K562 (cell line): ENCODE measurements at regions not wholly inside any gene's neighbourhood (a gene's known extent, or its start where the extent isn't known, plus 50 kb on each side); places are given as distances from the start of the nearest gene placed in this dataset.

ENCODE experiments used
- ATAC-seq: fragments of 200-7000 bp; cut with Tn5 transposase; 3 replicates; pipeline ENCODE4 v1.9.1; 2020; ENCODE audit warnings: moderate library complexity
- BruUV-seq: library from RNA; stranded (reverse); fragments of 400-500 nt; replicated peaks from 2 replicates; lab custom pipeline; 2021; lab: Mats Ljungman, UMichigan
- CTCF ChIA-PET: fragments of 300-600 bp; formaldehyde crosslinking; extraction: SDS; loops from one replicate; lab custom pipeline; 2021; ENCODE audit warnings: low intra/inter-chr PET ratio; lab: Yijun Ruan, JAX
- POLR2A ChIA-PET: fragments of 300-600, 350-650 bp; sonication (Branson Sonifier 250); formaldehyde crosslinking; extraction: SDS; loops from one replicate; lab custom pipeline; 2021; ENCODE audit warnings: antibody characterized with exemption, inconsistent platforms; lab: Yijun Ruan, JAX
- DNase-seq, 4 experiments: peaks; one replicate each; pipeline versions ENCODE4 v3.0.0 to v3.0.0-alpha.2; 2011 to 2018; ENCODE audit warnings: low spot score in 3 of 4, mixed read lengths in 3 of 4; ENCODE audit errors: extremely low read depth in 1 of 4
- FAIRE-seq: peaks from 2 replicates; lab custom pipeline; 2011; peaks lifted over from hg19 to GRCh38; lab: Jason Lieb, UNC
- H2AFZ ChIP-seq: 2 replicates; pipeline ENCODE4 v1.6.0; 2011; ENCODE audit warnings: low read depth, low read length, control low read depth, inconsistent platforms
- H3K27ac ChIP-seq: fragments of 200-600 bp; 3 replicates; pipeline ENCODE4 v1.8.0; 2011; ENCODE audit warnings: low read depth, mild to moderate bottlenecking, control low read depth, inconsistent platforms, low read length, moderate library complexity, mixed read lengths; ENCODE audit errors: extremely low read depth
- H3K27me3 ChIP-seq, 2 experiments: fragments of 300-600 bp in 1 of 2; 2 replicates in 1 of 2; 3 replicates in 1 of 2; pipeline versions ENCODE4 v1.6.0 to v1.8.0; 2011; ENCODE audit warnings: inconsistent platforms in 2 of 2, low read length in 2 of 2, mild to moderate bottlenecking in 1 of 2, mixed read lengths in 1 of 2, moderate library complexity in 1 of 2; ENCODE audit not compliant: control insufficient read depth in 2 of 2, insufficient read depth in 2 of 2
- H3K36me3 ChIP-seq: fragments of 300-600 bp; 3 replicates; pipeline ENCODE4 v1.8.0; 2011; ENCODE audit warnings: mild to moderate bottlenecking, low read length, inconsistent platforms; ENCODE audit not compliant: control insufficient read depth, insufficient read depth
- H3K4me1 ChIP-seq, 2 experiments: fragments of 200-600 bp in 1 of 2; replicated peaks in 1 of 2; 2 replicates in 1 of 2; 3 replicates in 1 of 2; pipeline versions ENCODE4 v1.5.1 to v1.8.0; 2011; ENCODE audit warnings: inconsistent platforms in 2 of 2, low read length in 2 of 2, mild to moderate bottlenecking in 1 of 2, mixed read lengths in 1 of 2, moderate library complexity in 1 of 2; ENCODE audit not compliant: control insufficient read depth in 2 of 2, insufficient read depth in 2 of 2
- H3K4me2 ChIP-seq: 2 replicates; pipeline ENCODE4 v1.6.1; 2011; ENCODE audit warnings: low read length, control low read depth, inconsistent platforms, mixed read lengths; ENCODE audit not compliant: insufficient read depth
- H3K4me3 ChIP-seq: fragments of 200-600 bp; sonication (generic), shearing (Covaris generic); 2 replicates; pipeline ENCODE4 v1.5.1; 2016; ENCODE audit warnings: control low read depth, inconsistent platforms
- H3K79me2 ChIP-seq: fragments of 200-600 bp; 3 replicates; pipeline ENCODE4 v1.8.0; 2011; ENCODE audit warnings: low read length, inconsistent platforms; ENCODE audit not compliant: control insufficient read depth, insufficient read depth
- H3K9ac ChIP-seq, 2 experiments: 2 replicates each; pipeline versions ENCODE4 v1.6.0 to v1.6.1; 2011; ENCODE audit warnings: low read depth in 2 of 2, low read length in 2 of 2, control low read depth in 1 of 2, inconsistent platforms in 1 of 2, mild to moderate bottlenecking in 1 of 2, mixed read lengths in 1 of 2; ENCODE audit not compliant: insufficient read depth in 1 of 2
- H3K9me1 ChIP-seq: one replicate; pipeline ENCODE4 v1.6.0; 2011; ENCODE audit warnings: inconsistent platforms, mild to moderate bottlenecking, low read length, moderate library complexity; ENCODE audit not compliant: control insufficient read depth, insufficient read depth
- H3K9me3 ChIP-seq: replicated peaks from 2 replicates; pipeline ENCODE4 v1.5.1; 2011; ENCODE audit warnings: low read depth, low read length, inconsistent platforms; ENCODE audit not compliant: control insufficient read depth, insufficient read depth
- H4K20me1 ChIP-seq: replicated peaks from 2 replicates; pipeline ENCODE4 v1.6.1; 2011; ENCODE audit warnings: low read length, inconsistent platforms, mixed read lengths; ENCODE audit not compliant: control insufficient read depth, insufficient read depth
- DMBX1 ChIP-seq: fragments of 250-450 bp; sonication (Bioruptor Pico); IDR thresholded peaks from 2 replicates; pipeline ENCODE4 v1.8.0; 2022; ENCODE audit warnings: inconsistent platforms, mild to moderate bottlenecking, moderate library complexity, borderline replicate concordance
- GABPB2 ChIP-seq: fragments of 250-450 bp; sonication (Bioruptor Pico); conservative IDR thresholded peaks from 2 replicates; pipeline ENCODE4 v1.5.1; 2021; ENCODE audit warnings: mild to moderate bottlenecking
- MGA ChIP-seq: fragments of 450-650 bp; IDR thresholded peaks from 2 replicates; pipeline ENCODE4 v1.6.1; 2016; ENCODE audit warnings: mild to moderate bottlenecking, moderate library complexity
- SAFB ChIP-seq: fragments of 200-400 bp; formaldehyde crosslinking; IDR thresholded peaks from 2 replicates; pipeline ENCODE4 v1.6.1; 2017; ENCODE audit warnings: low read depth, low read length, borderline replicate concordance
- ZHX1 ChIP-seq: fragments of 150-350 bp; conservative IDR thresholded peaks from 2 replicates; pipeline ENCODE4 v1.6.1; 2014; ENCODE audit warnings: low read length
- ZKSCAN1 ChIP-seq: fragments of 150-350 bp; IDR thresholded peaks from 2 replicates; pipeline ENCODE4 v1.6.1; 2016; ENCODE audit warnings: low read depth, low read length
- ZNF121 ChIP-seq: sonication (generic); formaldehyde crosslinking; conservative IDR thresholded peaks from 2 replicates; pipeline ENCODE4 v1.8.0; 2022; ENCODE audit warnings: missing genetic modification reagents
- ZNF511 ChIP-seq: sonication (generic); formaldehyde crosslinking; IDR thresholded peaks from 2 replicates; pipeline ENCODE4 v1.8.0; 2022; ENCODE audit warnings: mild to moderate bottlenecking, missing genetic modification reagents
- WGBS: fragments of 100-300 bp; shearing (Covaris generic); methylation state at CpG from one replicate; pipeline ENCODE4 v1.1.6; 2016; ENCODE audit warnings: low coverage, mixed read lengths; ENCODE audit not compliant: insufficient coverage; ENCODE audit errors: missing lambda C conversion rate; 5-methylcytosine and 5-hydroxymethylcytosine counted together
- in situ Hi-C: fragments of 300-500 bp; cut with MboI; formaldehyde crosslinking; loops from 4 replicates; pipeline ENCODE4 v1.15.0; 2018; ENCODE audit warnings: inconsistent platforms, mixed read lengths
- intact Hi-C: fragments of 100-400 bp; cut with micrococcal nuclease; formaldehyde crosslinking; loops from 2 replicates; pipeline ENCODE4 v1.14.2; 2022

GRCh38 chr7:81583882-81584533 is 185.8 kb downstream of the HGF start:
- H3K79me2 ChIP-seq, result no peaks in the 10 kb centered on the region
- no peak overlapping the region for H3K4me2 ChIP-seq
- no peaks in the 10 kb centered on the region for H3K27me3 ChIP-seq
- no peak overlapping the region for H2AFZ ChIP-seq
- peaks cover 3% of the 10 kb centered on the region; the same call in 1 of the 2 replicates for H3K9me3 ChIP-seq
- intact Hi-C loops, result no loop called here
- POLR2A ChIA-PET, result no interaction called here
- ATAC-seq (no peak), FAIRE-seq (no peak), DNase-seq (no peak)
- 0% methylated on average over 2 of the region's 2 CpGs for WGBS
- H3K9me1 ChIP-seq, result no peaks in the 10 kb centered on the region
- no peaks in the 10 kb centered on the region for H4K20me1 ChIP-seq
- no peak overlapping the region for H3K4me3 ChIP-seq
- H3K36me3 ChIP-seq, result no peaks in the 10 kb centered on the region
- no peak overlapping the region for H3K27ac ChIP-seq
- in situ Hi-C loops, result no loop called here
- H3K9ac ChIP-seq, result no peak overlapping the region
- CTCF ChIA-PET, result no interaction called here
- H3K4me1 ChIP-seq, result no peaks in the 10 kb centered on the region
- no TSS peak for BruUV-seq
- TF ChIP-seq MGA (no peak), ZHX1 (no peak), DMBX1 (CRISPR knock-in tag) (no peak), GABPB2 (CRISPR knock-in tag) (no peak), ZKSCAN1 (no peak), SAFB (no peak), ZNF121 (CRISPR knock-in tag) (no peak), ZNF511 (CRISPR knock-in tag) (no peak)
